ENCODE measurements at regions not wholly inside any gene's neighbourhood (a gene's known extent, or its start where the extent isn't known, plus 50 kb on each side); places are given as distances from the start of the nearest gene placed in this dataset.

DNA sequence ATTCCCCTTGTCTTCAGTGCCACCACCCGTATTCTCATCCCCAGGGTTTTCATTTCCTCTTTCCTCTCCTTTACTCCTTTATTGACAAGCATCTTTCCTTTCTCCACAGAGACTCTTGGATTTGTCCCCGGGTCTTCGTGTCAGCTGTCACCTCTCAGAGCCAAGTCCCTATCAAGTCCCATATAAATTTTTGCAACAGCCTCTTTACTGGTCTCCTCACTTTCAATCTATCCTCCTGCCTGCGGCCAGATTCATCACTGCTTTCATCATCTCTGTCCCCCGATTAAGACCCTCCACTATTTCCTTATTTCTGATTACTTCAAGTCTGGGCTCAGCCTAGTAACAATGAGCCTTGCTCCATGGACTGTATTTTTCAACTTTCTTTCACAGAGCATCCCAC is 113.8 kb downstream of the CTAGE1 start:
- H3K4me3 ChIP-seq (ENCODE audit: low read depth in 1 of 2, low read length in 2 of 2): no peak overlapping the region
- H2AFZ ChIP-seq (ENCODE audit: low read depth, low read length): no peak overlapping the region
- no peaks in the 10 kb centered on the region for H4K20me1 ChIP-seq (ENCODE audit: insufficient read depth, low read length)
- H3K9me3 ChIP-seq (ENCODE audit: insufficient read depth, low read length, severe bottlenecking): no peaks in the 10 kb centered on the region
- ATAC-seq (ENCODE audit: insufficient read depth, low read depth) (no peak), DNase-seq (no peak)
- H3K9ac ChIP-seq (ENCODE audit: low read depth, low read length): no peak overlapping the region
- H3K4me1 ChIP-seq (ENCODE audit: insufficient read depth, low read length): no peaks in the 10 kb centered on the region
- no peak overlapping the region for H3K27ac ChIP-seq (ENCODE audit: low read length)
- no peak overlapping the region for H3K4me2 ChIP-seq (ENCODE audit: insufficient read depth, low read length)
- H3K36me3 ChIP-seq (ENCODE audit: insufficient read depth, low read length): no peaks in the 10 kb centered on the region
- no peak for TF ChIP-seq EZH2 (IDR thresholded peaks at IDR 0.05; ENCODE audit: borderline replicate concordance, low read depth, low read length, severe bottlenecking)
- TF ChIP-seq, protein P1, sequence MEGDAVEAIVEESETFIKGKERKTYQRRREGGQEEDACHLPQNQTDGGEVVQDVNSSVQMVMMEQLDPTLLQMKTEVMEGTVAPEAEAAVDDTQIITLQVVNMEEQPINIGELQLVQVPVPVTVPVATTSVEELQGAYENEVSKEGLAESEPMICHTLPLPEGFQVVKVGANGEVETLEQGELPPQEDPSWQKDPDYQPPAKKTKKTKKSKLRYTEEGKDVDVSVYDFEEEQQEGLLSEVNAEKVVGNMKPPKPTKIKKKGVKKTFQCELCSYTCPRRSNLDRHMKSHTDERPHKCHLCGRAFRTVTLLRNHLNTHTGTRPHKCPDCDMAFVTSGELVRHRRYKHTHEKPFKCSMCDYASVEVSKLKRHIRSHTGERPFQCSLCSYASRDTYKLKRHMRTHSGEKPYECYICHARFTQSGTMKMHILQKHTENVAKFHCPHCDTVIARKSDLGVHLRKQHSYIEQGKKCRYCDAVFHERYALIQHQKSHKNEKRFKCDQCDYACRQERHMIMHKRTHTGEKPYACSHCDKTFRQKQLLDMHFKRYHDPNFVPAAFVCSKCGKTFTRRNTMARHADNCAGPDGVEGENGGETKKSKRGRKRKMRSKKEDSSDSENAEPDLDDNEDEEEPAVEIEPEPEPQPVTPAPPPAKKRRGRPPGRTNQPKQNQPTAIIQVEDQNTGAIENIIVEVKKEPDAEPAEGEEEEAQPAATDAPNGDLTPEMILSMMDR (IDR thresholded peaks at IDR 0.05; ENCODE audit: borderline replicate concordance, extremely low read depth, low read length, poor library complexity, severe bottlenecking): no peak
- H3K79me2 ChIP-seq (ENCODE audit: insufficient read depth, low read length): no peaks in the 10 kb centered on the region
- peaks cover 21% of the 10 kb centered on the region for H3K27me3 ChIP-seq (ENCODE audit: insufficient read depth, low read length, poor library complexity)

DNA sequence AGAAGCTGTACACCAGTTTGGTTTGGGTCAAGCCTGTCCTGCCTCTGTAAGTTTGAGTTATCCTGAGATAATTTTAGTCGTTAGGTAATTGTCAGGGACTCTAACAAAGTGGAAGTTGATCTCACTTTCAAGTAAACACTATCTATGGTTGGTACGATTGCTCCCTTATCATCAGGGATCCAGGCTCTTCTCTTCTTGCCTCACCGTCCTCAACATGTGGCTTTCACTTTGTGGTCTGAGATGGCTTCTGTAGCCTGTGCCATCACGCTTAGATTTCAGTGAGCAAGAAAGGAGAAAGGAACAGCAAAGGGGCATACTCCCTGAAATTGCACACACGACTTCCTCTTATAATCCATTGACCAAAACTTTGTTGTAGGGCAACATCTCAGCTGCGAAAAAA is 115.6 kb downstream of the CTAGE1 start:
- Histone ChIP-seq H3K4me3 (ENCODE audit: low read depth in 1 of 2, low read length in 2 of 2) (no peak overlapping the region), H3K27ac (ENCODE audit: low read length) (no peak overlapping the region), H3K4me1 (ENCODE audit: insufficient read depth, low read length) (no peaks in the 10 kb centered on the region), H2AFZ (ENCODE audit: low read depth, low read length) (no peak overlapping the region), H3K9ac (ENCODE audit: low read depth, low read length) (no peak overlapping the region), H3K36me3 (ENCODE audit: insufficient read depth, low read length) (no peaks in the 10 kb centered on the region), H3K4me2 (ENCODE audit: insufficient read depth, low read length) (no peak overlapping the region), H4K20me1 (ENCODE audit: insufficient read depth, low read length) (no peaks in the 10 kb centered on the region), H3K27me3 (ENCODE audit: insufficient read depth, low read length, poor library complexity) (peaks cover 16% of the 10 kb centered on the region), H3K79me2 (ENCODE audit: insufficient read depth, low read length) (no peaks in the 10 kb centered on the region), H3K9me3 (ENCODE audit: insufficient read depth, low read length, severe bottlenecking) (no peaks in the 10 kb centered on the region)
- TF ChIP-seq EZH2 (IDR thresholded peaks at IDR 0.05; ENCODE audit: borderline replicate concordance, low read depth, low read length, severe bottlenecking): no peak
- TF ChIP-seq, protein P1 (IDR thresholded peaks at IDR 0.05; ENCODE audit: borderline replicate concordance, extremely low read depth, low read length, poor library complexity, severe bottlenecking): no peak
- DNase-seq (no peak), ATAC-seq (ENCODE audit: insufficient read depth, low read depth) (no peak)

DNA sequence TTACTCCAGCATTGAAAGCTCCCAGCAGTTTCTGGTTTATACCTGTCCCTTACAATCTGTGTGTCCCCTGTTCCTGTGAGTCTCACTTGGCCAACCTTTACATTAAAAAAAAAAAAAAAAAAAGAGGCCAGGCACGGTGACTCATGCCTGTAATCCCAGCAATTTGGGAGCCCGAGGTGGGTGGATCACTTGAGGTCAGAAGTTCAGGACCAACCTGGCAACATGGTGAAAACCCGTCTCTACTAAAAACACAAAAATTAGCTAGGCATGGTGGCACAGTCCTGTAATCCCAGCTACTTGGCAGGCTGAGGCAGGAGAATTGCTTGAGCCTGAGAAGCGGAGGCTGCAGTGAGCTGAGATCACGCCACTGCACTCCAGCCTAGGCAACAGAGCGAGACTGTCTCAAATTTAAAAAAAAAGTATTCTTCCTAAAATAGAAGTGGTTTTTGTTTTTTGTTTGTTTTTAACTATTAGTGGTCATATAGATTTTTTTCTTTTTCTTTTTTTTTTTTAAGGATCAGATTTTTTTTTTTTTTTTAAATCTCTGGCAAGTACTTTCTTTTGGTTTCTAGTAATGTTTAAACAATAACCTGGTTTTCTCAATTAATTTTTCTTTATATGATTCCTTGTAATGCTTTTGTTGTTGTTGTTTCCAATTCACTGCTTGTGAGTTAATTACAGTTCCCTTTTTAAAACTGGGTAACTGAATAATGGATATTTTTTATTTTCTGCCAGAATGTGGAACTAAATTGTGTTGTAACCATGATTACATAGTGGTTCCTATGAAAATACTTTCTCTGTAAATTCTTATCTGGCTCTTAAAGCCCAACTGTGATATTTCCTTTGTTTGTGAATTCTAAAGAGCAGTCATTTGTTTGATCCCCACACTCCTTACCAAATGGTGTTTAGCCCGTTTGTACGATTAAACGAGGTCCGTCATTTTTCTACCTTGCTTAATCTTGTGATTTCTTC is 116.8 kb downstream of the CTAGE1 start:
- no peak for TF ChIP-seq EZH2 (IDR thresholded peaks at IDR 0.05; ENCODE audit: borderline replicate concordance, low read depth, low read length, severe bottlenecking)
- TF ChIP-seq, protein P1 (IDR thresholded peaks at IDR 0.05; ENCODE audit: borderline replicate concordance, extremely low read depth, low read length, poor library complexity, severe bottlenecking): no peak
- DNase-seq (no peak), ATAC-seq (ENCODE audit: insufficient read depth, low read depth) (no peak)
- H3K79me2 ChIP-seq (ENCODE audit: insufficient read depth, low read length): no peaks in the 10 kb centered on the region
- H3K9me3 ChIP-seq (ENCODE audit: insufficient read depth, low read length, severe bottlenecking): no peaks in the 10 kb centered on the region
- no peak overlapping the region for H3K9ac ChIP-seq (ENCODE audit: low read depth, low read length)
- H3K4me3 ChIP-seq (ENCODE audit: low read depth in 1 of 2, low read length in 2 of 2): no peak overlapping the region
- H2AFZ ChIP-seq (ENCODE audit: low read depth, low read length): no peak overlapping the region
- H3K4me1 ChIP-seq (ENCODE audit: insufficient read depth, low read length): no peaks in the 10 kb centered on the region
- no peak overlapping the region for H3K27ac ChIP-seq (ENCODE audit: low read length)
- peaks cover 20% of the 10 kb centered on the region for H3K27me3 ChIP-seq (ENCODE audit: insufficient read depth, low read length, poor library complexity)
- no peaks in the 10 kb centered on the region for H3K36me3 ChIP-seq (ENCODE audit: insufficient read depth, low read length)
- H4K20me1 ChIP-seq (ENCODE audit: insufficient read depth, low read length): no peaks in the 10 kb centered on the region
- no peak overlapping the region for H3K4me2 ChIP-seq (ENCODE audit: insufficient read depth, low read length)
